HCT116 (cell line): ENCODE measurements at regions not wholly inside any gene's neighbourhood (a gene's known extent, or its start where the extent isn't known, plus 50 kb on each side); places are given as distances from the start of the nearest gene placed in this dataset.

Experiments used
- ATF3 ChIP-seq: IDR thresholded peaks from 2 replicates; pipeline ENCODE4 v1.6.1; 2012
- CEBPB ChIP-seq: IDR thresholded peaks from 2 replicates; pipeline ENCODE4 v1.6.1; 2012; ENCODE audit warnings: low read depth
- EZH2 ChIP-seq: fragments of 200-600 bp; sonication (generic); IDR thresholded peaks from 2 replicates; pipeline ENCODE4 v1.6.1; 2017; ENCODE audit warnings: antibody characterized with exemption, mixed run types
- EZH2phosphoT487 ChIP-seq: fragments of 200-600 bp; IDR thresholded peaks from 2 replicates; pipeline ENCODE4 v1.6.1; 2018; ENCODE audit warnings: antibody characterized with exemption, borderline replicate concordance
- FOSL1 ChIP-seq: IDR thresholded peaks from 2 replicates; pipeline ENCODE4 v1.6.1; 2012; ENCODE audit warnings: low read depth
- JUND ChIP-seq: IDR thresholded peaks from 2 replicates; pipeline ENCODE4 v1.6.1; 2012
- POLR2A ChIP-seq: IDR thresholded peaks from 2 replicates; pipeline ENCODE4 v1.7.0; 2011; ENCODE audit warnings: borderline replicate concordance; ENCODE audit not compliant: insufficient read depth, insufficient read length; ENCODE audit errors: extremely low read depth
- POLR2AphosphoS5 ChIP-seq: IDR thresholded peaks from 2 replicates; pipeline ENCODE4 v1.6.1; 2011; ENCODE audit warnings: mild to moderate bottlenecking, low read depth, low read length, moderate library complexity
- RAD21 ChIP-seq: IDR thresholded peaks from 2 replicates; pipeline ENCODE4 v1.6.1; 2012; ENCODE audit warnings: low read depth, mild to moderate bottlenecking
- SIN3A ChIP-seq: IDR thresholded peaks from 2 replicates; pipeline ENCODE4 v1.6.1; 2012; ENCODE audit warnings: low read depth
- TCF7L2 ChIP-seq: IDR thresholded peaks from 2 replicates; pipeline ENCODE4 v1.7.0; 2011; ENCODE audit warnings: borderline replicate concordance, inconsistent platforms; ENCODE audit not compliant: insufficient read depth, insufficient read length; ENCODE audit errors: extremely low read depth
- TF ChIP-seq, protein P1 (sequence below), 3 experiments: fragments of 200-600 bp in 1 of 3; sonication (generic) in 1 of 3; IDR thresholded peaks in 2 of 3; conservative IDR thresholded peaks in 1 of 3; 2 replicates each; pipeline ENCODE4 v1.5.1; 2012 to 2017; ENCODE audit warnings: low read depth in 2 of 3, low read length in 2 of 3, antibody characterized with exemption in 1 of 3, borderline replicate concordance in 1 of 3, control low read depth in 1 of 3, mild to moderate bottlenecking in 1 of 3, mixed read lengths in 1 of 3, mixed run types in 1 of 3, moderate library complexity in 1 of 3; ENCODE audit not compliant: insufficient read depth in 1 of 3
- TF ChIP-seq, protein P2 (sequence below): IDR thresholded peaks from 2 replicates; pipeline ENCODE4 v1.6.1; 2011; ENCODE audit warnings: mild to moderate bottlenecking, low read length, moderate library complexity; ENCODE audit not compliant: insufficient replicate concordance; ENCODE audit errors: extremely low read depth
- TF ChIP-seq, protein P3 (sequence below): IDR thresholded peaks from 2 replicates; pipeline ENCODE4 v1.6.1; 2012; ENCODE audit warnings: low read depth

- TF ChIP-seq, protein P1, sequence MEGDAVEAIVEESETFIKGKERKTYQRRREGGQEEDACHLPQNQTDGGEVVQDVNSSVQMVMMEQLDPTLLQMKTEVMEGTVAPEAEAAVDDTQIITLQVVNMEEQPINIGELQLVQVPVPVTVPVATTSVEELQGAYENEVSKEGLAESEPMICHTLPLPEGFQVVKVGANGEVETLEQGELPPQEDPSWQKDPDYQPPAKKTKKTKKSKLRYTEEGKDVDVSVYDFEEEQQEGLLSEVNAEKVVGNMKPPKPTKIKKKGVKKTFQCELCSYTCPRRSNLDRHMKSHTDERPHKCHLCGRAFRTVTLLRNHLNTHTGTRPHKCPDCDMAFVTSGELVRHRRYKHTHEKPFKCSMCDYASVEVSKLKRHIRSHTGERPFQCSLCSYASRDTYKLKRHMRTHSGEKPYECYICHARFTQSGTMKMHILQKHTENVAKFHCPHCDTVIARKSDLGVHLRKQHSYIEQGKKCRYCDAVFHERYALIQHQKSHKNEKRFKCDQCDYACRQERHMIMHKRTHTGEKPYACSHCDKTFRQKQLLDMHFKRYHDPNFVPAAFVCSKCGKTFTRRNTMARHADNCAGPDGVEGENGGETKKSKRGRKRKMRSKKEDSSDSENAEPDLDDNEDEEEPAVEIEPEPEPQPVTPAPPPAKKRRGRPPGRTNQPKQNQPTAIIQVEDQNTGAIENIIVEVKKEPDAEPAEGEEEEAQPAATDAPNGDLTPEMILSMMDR (IDR thresholded peaks at IDR 0.05 in 2 of 3, conservative IDR thresholded peaks at IDR 0.05 in 1 of 3; ENCODE audit: borderline replicate concordance in 1 of 3, insufficient read depth in 1 of 3, low read depth in 2 of 3, low read length in 2 of 3): no peak
- TF ChIP-seq, protein P2, sequence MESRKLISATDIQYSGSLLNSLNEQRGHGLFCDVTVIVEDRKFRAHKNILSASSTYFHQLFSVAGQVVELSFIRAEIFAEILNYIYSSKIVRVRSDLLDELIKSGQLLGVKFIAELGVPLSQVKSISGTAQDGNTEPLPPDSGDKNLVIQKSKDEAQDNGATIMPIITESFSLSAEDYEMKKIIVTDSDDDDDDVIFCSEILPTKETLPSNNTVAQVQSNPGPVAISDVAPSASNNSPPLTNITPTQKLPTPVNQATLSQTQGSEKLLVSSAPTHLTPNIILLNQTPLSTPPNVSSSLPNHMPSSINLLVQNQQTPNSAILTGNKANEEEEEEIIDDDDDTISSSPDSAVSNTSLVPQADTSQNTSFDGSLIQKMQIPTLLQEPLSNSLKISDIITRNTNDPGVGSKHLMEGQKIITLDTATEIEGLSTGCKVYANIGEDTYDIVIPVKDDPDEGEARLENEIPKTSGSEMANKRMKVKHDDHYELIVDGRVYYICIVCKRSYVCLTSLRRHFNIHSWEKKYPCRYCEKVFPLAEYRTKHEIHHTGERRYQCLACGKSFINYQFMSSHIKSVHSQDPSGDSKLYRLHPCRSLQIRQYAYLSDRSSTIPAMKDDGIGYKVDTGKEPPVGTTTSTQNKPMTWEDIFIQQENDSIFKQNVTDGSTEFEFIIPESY: no peak
- TF ChIP-seq, protein P3, sequence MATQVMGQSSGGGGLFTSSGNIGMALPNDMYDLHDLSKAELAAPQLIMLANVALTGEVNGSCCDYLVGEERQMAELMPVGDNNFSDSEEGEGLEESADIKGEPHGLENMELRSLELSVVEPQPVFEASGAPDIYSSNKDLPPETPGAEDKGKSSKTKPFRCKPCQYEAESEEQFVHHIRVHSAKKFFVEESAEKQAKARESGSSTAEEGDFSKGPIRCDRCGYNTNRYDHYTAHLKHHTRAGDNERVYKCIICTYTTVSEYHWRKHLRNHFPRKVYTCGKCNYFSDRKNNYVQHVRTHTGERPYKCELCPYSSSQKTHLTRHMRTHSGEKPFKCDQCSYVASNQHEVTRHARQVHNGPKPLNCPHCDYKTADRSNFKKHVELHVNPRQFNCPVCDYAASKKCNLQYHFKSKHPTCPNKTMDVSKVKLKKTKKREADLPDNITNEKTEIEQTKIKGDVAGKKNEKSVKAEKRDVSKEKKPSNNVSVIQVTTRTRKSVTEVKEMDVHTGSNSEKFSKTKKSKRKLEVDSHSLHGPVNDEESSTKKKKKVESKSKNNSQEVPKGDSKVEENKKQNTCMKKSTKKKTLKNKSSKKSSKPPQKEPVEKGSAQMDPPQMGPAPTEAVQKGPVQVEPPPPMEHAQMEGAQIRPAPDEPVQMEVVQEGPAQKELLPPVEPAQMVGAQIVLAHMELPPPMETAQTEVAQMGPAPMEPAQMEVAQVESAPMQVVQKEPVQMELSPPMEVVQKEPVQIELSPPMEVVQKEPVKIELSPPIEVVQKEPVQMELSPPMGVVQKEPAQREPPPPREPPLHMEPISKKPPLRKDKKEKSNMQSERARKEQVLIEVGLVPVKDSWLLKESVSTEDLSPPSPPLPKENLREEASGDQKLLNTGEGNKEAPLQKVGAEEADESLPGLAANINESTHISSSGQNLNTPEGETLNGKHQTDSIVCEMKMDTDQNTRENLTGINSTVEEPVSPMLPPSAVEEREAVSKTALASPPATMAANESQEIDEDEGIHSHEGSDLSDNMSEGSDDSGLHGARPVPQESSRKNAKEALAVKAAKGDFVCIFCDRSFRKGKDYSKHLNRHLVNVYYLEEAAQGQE: no peak
- no peak for TF ChIP-seq ATF3
- TF ChIP-seq RAD21: no peak
- no peak for TF ChIP-seq TCF7L2
- no peak for TF ChIP-seq CEBPB
- no peak for TF ChIP-seq POLR2AphosphoS5
- no peak for TF ChIP-seq FOSL1
- no peak for TF ChIP-seq EZH2phosphoT487
- TF ChIP-seq EZH2: no peak
- no peak for TF ChIP-seq POLR2A
- no peak for TF ChIP-seq SIN3A
- no peak for TF ChIP-seq JUND
Measured at GRCh38 chr3:15977090-15977489, 179.3 kb upstream of the ANKRD28 start.
